Tibial artery (tissue), 4 donors: ENCODE measurements at regions not wholly inside any gene's neighbourhood (a gene's known extent, or its start where the extent isn't known, plus 50 kb on each side); places are given as distances from the start of the nearest gene placed in this dataset.

Experiments
- DNase-seq, 2 donors: peaks; one replicate each; pipeline ENCODE4 v3.0.0-alpha.2; 2019
- H3K27ac ChIP-seq, 2 donors: fragments of 200-600 bp; sonication (generic) in 1 of 2; 1 replicate in 1 of 2; 2 replicates in 1 of 2; pipeline ENCODE4 v1.5.1; 2018 to 2019; ENCODE audit warnings: mild to moderate bottlenecking in 1 of 2
- H3K27me3 ChIP-seq, 2 donors: fragments of 200-600 bp; sonication (generic) in 1 of 2; one replicate each; pipeline versions ENCODE4 v1.5.1 to v1.6.0; 2016 to 2019
- H3K36me3 ChIP-seq, 3 donors: fragments of 200-600 bp; sonication (generic) in 2 of 3; one replicate each; pipeline ENCODE4 v1.5.1; 2016 to 2019; ENCODE audit warnings: mild to moderate bottlenecking in 2 of 3
- H3K4me1 ChIP-seq, 4 donors: fragments of 200-600 bp; sonication (generic) in 2 of 4; 1 replicate in 3 of 4; 2 replicates in 1 of 4; pipeline ENCODE4 v1.5.1; 2016 to 2019
- H3K4me3 ChIP-seq, 2 donors: fragments of 200-600 bp; sonication (generic) in 1 of 2; 1 replicate in 1 of 2; 2 replicates in 1 of 2; pipeline ENCODE4 v1.5.1; 2018 to 2019; ENCODE audit warnings: mild to moderate bottlenecking in 2 of 2
- H3K9me3 ChIP-seq, 3 donors: fragments of 200-600 bp; sonication (generic) in 1 of 3; one replicate each; pipeline ENCODE4 v1.5.1; 2016 to 2019
- intact Hi-C: fragments of 100-400 bp; cut with DNase I; formaldehyde crosslinking; loops from one replicate; pipeline ENCODE4 v1.15.0; 2023; ENCODE audit warnings: low total_unique reads
- TF ChIP-seq, protein P1 (sequence below), 2 experiments: fragments of 200-600 bp in 1 of 2; fragments of 450-650 bp in 1 of 2; IDR thresholded peaks; one replicate each; pipeline ENCODE4 v1.5.1; 2017 to 2019; ENCODE audit warnings: antibody characterized with exemption in 2 of 2, mild to moderate bottlenecking in 1 of 2, moderate library complexity in 1 of 2

DNA sequence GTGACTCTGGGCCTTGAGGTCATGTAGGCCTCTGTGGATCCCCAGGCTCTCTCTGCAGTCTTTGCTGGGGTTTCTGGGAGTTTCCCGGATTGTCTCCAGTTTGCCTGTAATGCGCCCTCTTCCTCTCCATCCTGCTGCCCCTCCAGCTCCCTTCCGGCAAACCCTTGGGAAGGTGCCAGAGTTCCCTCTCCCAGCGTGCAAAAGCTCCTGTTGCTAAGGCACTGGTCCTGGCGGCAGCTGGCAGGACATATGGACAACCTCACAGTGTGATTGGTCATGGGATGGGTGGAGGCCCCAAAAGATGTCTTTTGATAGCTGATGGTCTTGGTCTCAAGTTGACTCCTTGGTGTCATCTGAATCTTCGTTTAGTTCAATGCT is 320.1 kb downstream of the CYP26B1 start:
- intact Hi-C loops, result no loop called here

DNA sequence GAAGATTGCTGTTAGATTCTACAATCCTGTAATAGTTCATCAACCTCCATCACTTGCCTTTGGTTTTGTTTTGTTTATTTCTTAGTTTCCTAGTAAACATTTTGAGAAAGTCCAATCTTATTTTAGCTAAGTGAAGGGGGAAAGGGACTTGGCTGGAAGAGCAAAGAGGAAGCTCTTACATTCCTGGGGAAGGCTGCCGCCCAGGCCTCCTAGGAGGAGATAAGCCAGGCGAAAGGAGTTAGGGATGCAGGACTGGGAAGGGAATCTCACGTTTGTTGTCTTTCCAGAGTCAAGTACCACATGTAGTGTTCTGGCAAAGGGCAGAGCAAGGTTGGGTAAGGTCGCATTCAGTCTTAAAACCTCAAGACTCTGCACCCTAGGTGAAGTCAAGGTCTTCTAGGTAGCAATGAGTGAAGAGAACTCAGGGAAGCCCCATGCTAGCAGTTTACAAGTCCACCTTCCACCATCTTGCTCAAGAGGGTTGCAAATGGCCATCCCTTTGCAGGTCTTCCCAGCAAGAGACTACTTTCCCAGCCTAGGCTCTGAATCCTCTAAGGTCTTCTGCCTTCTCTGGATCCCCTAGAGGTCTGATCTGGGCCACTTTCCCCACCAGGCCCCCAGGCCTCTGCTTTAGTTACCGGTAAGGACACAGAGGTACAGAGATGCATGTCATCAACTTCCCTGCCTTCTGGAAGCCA is 320.7 kb downstream of the CYP26B1 start:
- Histone ChIP-seq H3K27me3 (no peaks in the 10 kb centered on the region), H3K27ac (no peak overlapping the region), H3K9me3 (no peaks in the 10 kb centered on the region), H3K4me1 (peaks cover 0 to 29% (median 16%) of the 10 kb centered on the region in 4 donors), H3K36me3 (no peaks in the 10 kb centered on the region), H3K4me3 (no peak overlapping the region)
- intact Hi-C loops, result no loop called here
- DNase-seq, result no peak
- TF ChIP-seq, protein P1, sequence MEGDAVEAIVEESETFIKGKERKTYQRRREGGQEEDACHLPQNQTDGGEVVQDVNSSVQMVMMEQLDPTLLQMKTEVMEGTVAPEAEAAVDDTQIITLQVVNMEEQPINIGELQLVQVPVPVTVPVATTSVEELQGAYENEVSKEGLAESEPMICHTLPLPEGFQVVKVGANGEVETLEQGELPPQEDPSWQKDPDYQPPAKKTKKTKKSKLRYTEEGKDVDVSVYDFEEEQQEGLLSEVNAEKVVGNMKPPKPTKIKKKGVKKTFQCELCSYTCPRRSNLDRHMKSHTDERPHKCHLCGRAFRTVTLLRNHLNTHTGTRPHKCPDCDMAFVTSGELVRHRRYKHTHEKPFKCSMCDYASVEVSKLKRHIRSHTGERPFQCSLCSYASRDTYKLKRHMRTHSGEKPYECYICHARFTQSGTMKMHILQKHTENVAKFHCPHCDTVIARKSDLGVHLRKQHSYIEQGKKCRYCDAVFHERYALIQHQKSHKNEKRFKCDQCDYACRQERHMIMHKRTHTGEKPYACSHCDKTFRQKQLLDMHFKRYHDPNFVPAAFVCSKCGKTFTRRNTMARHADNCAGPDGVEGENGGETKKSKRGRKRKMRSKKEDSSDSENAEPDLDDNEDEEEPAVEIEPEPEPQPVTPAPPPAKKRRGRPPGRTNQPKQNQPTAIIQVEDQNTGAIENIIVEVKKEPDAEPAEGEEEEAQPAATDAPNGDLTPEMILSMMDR (IDR thresholded peaks at IDR 0.05), result no peak

More for the DNA sequence above, 320.1 kb downstream of the CYP26B1 start:
- DNase-seq, result no peak
- H3K27me3 ChIP-seq, result no peaks in the 10 kb centered on the region
- TF ChIP-seq, protein P1 (IDR thresholded peaks at IDR 0.05), result no peak
- no peaks in the 10 kb centered on the region for H3K9me3 ChIP-seq
- no peaks in the 10 kb centered on the region for H3K36me3 ChIP-seq
- H3K4me3 ChIP-seq, result no peak overlapping the region
- no peak overlapping the region for H3K27ac ChIP-seq
- H3K4me1 ChIP-seq, result peaks cover 0 to 34% (median 16%) of the 10 kb centered on the region in 4 donors

- no peaks in the 10 kb centered on the region for H3K36me3 ChIP-seq
- no peaks in the 10 kb centered on the region for H3K27me3 ChIP-seq
- H3K4me3 ChIP-seq, result no peak overlapping the region
- H3K9me3 ChIP-seq, result no peaks in the 10 kb centered on the region
- no peak overlapping the region for H3K27ac ChIP-seq
- H3K4me1 ChIP-seq, result peaks cover 0 to 22% (median 11%) of the 10 kb centered on the region in 4 donors
- no peak for DNase-seq
- TF ChIP-seq, protein P1 (IDR thresholded peaks at IDR 0.05), result no peak
- intact Hi-C loops, result no loop called here
Observed at GRCh38 chr2:71826299-71826698, 321.4 kb downstream of the CYP26B1 start.

- no peaks in the 10 kb centered on the region for H3K36me3 ChIP-seq
- H3K4me3 ChIP-seq, result no peak overlapping the region
- intact Hi-C loops, result no loop called here
- H3K9me3 ChIP-seq, result no peaks in the 10 kb centered on the region
- DNase-seq, result no peak
- no peaks in the 10 kb centered on the region for H3K27me3 ChIP-seq
- no peak overlapping the region for H3K27ac ChIP-seq
- H3K4me1 ChIP-seq, result peaks cover 0 to 3% (median 0%) of the 10 kb centered on the region in 4 donors
- TF ChIP-seq, protein P1 (IDR thresholded peaks at IDR 0.05), result no peak
Observed at GRCh38 chr2:71824436-71824835, 323.2 kb downstream of the CYP26B1 start.

DNA sequence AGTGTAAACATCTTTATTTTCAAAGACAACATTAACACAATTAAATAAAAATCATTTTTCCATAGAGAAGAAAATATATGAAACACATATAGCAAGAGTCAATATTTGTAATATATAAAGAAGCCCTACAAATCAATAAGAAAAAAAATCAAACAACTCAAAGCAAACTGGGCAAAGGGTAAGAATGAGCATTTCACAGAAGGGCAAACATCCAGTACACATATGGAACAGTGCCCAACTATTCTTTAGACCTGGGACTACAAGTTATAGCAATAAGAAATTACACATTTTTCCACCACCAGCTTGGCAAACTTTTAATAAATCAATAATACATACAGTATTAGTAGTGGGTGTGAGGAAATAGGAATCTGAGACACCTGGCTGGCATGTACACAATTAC is 324.1 kb downstream of the CYP26B1 start:
- intact Hi-C loops, result no loop called here
- TF ChIP-seq, protein P1 (IDR thresholded peaks at IDR 0.05), result no peak
- no peak overlapping the region for H3K4me3 ChIP-seq
- H3K27ac ChIP-seq, result no peak overlapping the region
- H3K27me3 ChIP-seq, result no peaks in the 10 kb centered on the region
- DNase-seq, result no peak
- H3K4me1 ChIP-seq, result no peaks in the 10 kb centered on the region
- H3K9me3 ChIP-seq, result no peaks in the 10 kb centered on the region
- H3K36me3 ChIP-seq, result no peaks in the 10 kb centered on the region
